SK-N-SH (cell line): ENCODE measurements at regions not wholly inside any gene's neighbourhood (a gene's known extent, or its start where the extent isn't known, plus 50 kb on each side); places are given as distances from the start of the nearest gene placed in this dataset.

Experiments
- CTCF ChIA-PET: fragments of 300-600, 350-600 bp; formaldehyde crosslinking; extraction: SDS; loops from one replicate; lab custom pipeline; 2021; lab: Yijun Ruan, JAX
- POLR2A ChIA-PET: fragments of 350-600 bp; sonication (Branson Sonifier 250); formaldehyde crosslinking; extraction: SDS; loops from one replicate; lab custom pipeline; 2020; ENCODE audit warnings: antibody characterized with exemption, inconsistent platforms; lab: Yijun Ruan, JAX
- DNase-seq: peaks from one replicate; pipeline ENCODE4 v3.0.0; 2012
- H2AFZ ChIP-seq: fragments of 200-600 bp; sonication (generic); 2 replicates; pipeline ENCODE4 v1.8.1; 2016; ENCODE audit warnings: antibody characterized with exemption, mild to moderate bottlenecking, low read depth
- H3F3A ChIP-seq: fragments of 200-600 bp; sonication (generic); replicated peaks from 2 replicates; pipeline ENCODE3; 2016; ENCODE audit warnings: antibody characterized with exemption, mild to moderate bottlenecking; ENCODE audit not compliant: insufficient read depth
- H3K27ac ChIP-seq, 2 experiments: fragments of 200-500 bp in 1 of 2; fragments of 200-600 bp in 1 of 2; sonication (Bioruptor generic) in 1 of 2; sonication (generic), shearing (Covaris generic) in 1 of 2; 2 replicates each; pipeline versions ENCODE4 v1.5.1 to v1.6.1; 2014 to 2016; ENCODE audit warnings: low read depth in 2 of 2, inconsistent platforms in 1 of 2, low read length in 1 of 2, mild to moderate bottlenecking in 1 of 2, mixed read lengths in 1 of 2
- H3K27me3 ChIP-seq: fragments of 200-600 bp; sonication (generic), shearing (Covaris generic); 2 replicates; pipeline ENCODE4 v1.6.1; 2016; ENCODE audit warnings: mixed run types; ENCODE audit not compliant: insufficient read depth
- H3K36me3 ChIP-seq, 2 experiments: fragments of 200-500 bp in 1 of 2; fragments of 200-600 bp in 1 of 2; sonication (Bioruptor generic) in 1 of 2; sonication (generic) in 1 of 2; replicated peaks in 1 of 2; 2 replicates each; pipeline versions ENCODE3 to v1.5.1; 2014 to 2016; ENCODE audit warnings: low read length in 1 of 2, mild to moderate bottlenecking in 1 of 2; ENCODE audit not compliant: insufficient read depth in 2 of 2, control insufficient read depth in 1 of 2
- H3K4me1 ChIP-seq, 2 experiments: fragments of 200-500 bp in 1 of 2; fragments of 200-600 bp in 1 of 2; sonication (Bioruptor generic) in 1 of 2; sonication (generic), shearing (Covaris generic) in 1 of 2; 2 replicates each; pipeline versions ENCODE4 v1.5.1 to v1.6.1; 2014 to 2016; ENCODE audit warnings: low read depth in 1 of 2, low read length in 1 of 2, mixed run types in 1 of 2; ENCODE audit not compliant: insufficient read depth in 2 of 2, control insufficient read depth in 1 of 2
- H3K4me2 ChIP-seq: fragments of 200-600 bp; sonication (generic), shearing (Covaris generic); 2 replicates; pipeline ENCODE4 v1.6.1; 2017; ENCODE audit warnings: mixed run types
- H3K4me3 ChIP-seq, 2 experiments: fragments of 200-500 bp in 1 of 2; fragments of 200-600 bp in 1 of 2; sonication (Bioruptor generic) in 1 of 2; sonication (generic), shearing (Covaris generic) in 1 of 2; 2 replicates each; pipeline versions ENCODE4 v1.5.1 to v1.8.1; 2014 to 2016; ENCODE audit warnings: low read depth in 2 of 2, inconsistent platforms in 1 of 2, low read length in 1 of 2, mild to moderate bottlenecking in 1 of 2, mixed read lengths in 1 of 2, moderate library complexity in 1 of 2
- H3K79me2 ChIP-seq: fragments of 200-600 bp; sonication (generic); 2 replicates; pipeline ENCODE4 v1.8.1; 2017; ENCODE audit warnings: mild to moderate bottlenecking; ENCODE audit not compliant: insufficient read depth
- H3K9ac ChIP-seq: fragments of 200-600 bp; sonication (generic); 2 replicates; pipeline ENCODE4 v1.6.1; 2017; ENCODE audit warnings: mixed run types
- H3K9me2 ChIP-seq: fragments of 200-600 bp; sonication (generic); 2 replicates; pipeline ENCODE4 v1.6.1; 2017; ENCODE audit warnings: mixed run types
- H3K9me3 ChIP-seq: fragments of 200-600 bp; sonication (generic); 2 replicates; pipeline ENCODE4 v1.6.1; 2017; ENCODE audit warnings: mixed run types, mild to moderate bottlenecking, moderate library complexity
- H4K20me1 ChIP-seq: fragments of 200-600 bp; sonication (generic); 2 replicates; pipeline ENCODE4 v1.6.1; 2017; ENCODE audit warnings: mild to moderate bottlenecking, mixed run types; ENCODE audit not compliant: insufficient read depth
- ELF1 ChIP-seq: IDR thresholded peaks from 2 replicates; pipeline ENCODE4 v1.4.0; 2012
- EP300 ChIP-seq, 2 experiments: IDR thresholded peaks; 2 replicates each; pipeline versions ENCODE4 v1.4.0 to v1.6.1; 2012; ENCODE audit warnings: borderline replicate concordance in 1 of 2, low read depth in 1 of 2, low read length in 1 of 2
- EZH2phosphoT487 ChIP-seq: fragments of 200-600 bp; sonication (generic); IDR thresholded peaks from 2 replicates; pipeline ENCODE4 v1.6.1; 2017; ENCODE audit warnings: low read depth, mixed run types, mild to moderate bottlenecking, antibody characterized with exemption, moderate library complexity, borderline replicate concordance
- FOXJ3 ChIP-seq: sonication (generic); formaldehyde crosslinking; IDR thresholded peaks from 2 replicates; pipeline ENCODE4 v1.5.1; 2020; ENCODE audit warnings: mild to moderate bottlenecking, missing genetic modification reagents
- GATA2 ChIP-seq: sonication (generic); formaldehyde crosslinking; IDR thresholded peaks from 2 replicates; pipeline ENCODE4 v1.5.0; 2020; ENCODE audit warnings: mild to moderate bottlenecking, missing genetic modification reagents
- IRF3 ChIP-seq: fragments of 150-350 bp; IDR thresholded peaks from 2 replicates; pipeline ENCODE4 v1.6.1; 2016; ENCODE audit warnings: mild to moderate bottlenecking, low read depth, low read length
- NFIC ChIP-seq: IDR thresholded peaks from 2 replicates; pipeline ENCODE4 v1.4.0; 2012; ENCODE audit warnings: borderline replicate concordance
- RAD21 ChIP-seq: IDR thresholded peaks from 2 replicates; pipeline ENCODE4 v1.6.1; 2012; ENCODE audit warnings: mild to moderate bottlenecking, low read length
- REST ChIP-seq: IDR thresholded peaks from 2 replicates; pipeline ENCODE4 v1.6.1; 2012; ENCODE audit warnings: mild to moderate bottlenecking, low read depth, low read length, moderate library complexity
- RFX5 ChIP-seq: IDR thresholded peaks from 2 replicates; pipeline ENCODE4 v1.6.1; 2012; ENCODE audit warnings: mild to moderate bottlenecking, improper control_type of control experiment, low read length
- RXRA ChIP-seq: IDR thresholded peaks from 2 replicates; pipeline ENCODE4 v1.4.0; 2012; ENCODE audit warnings: low read depth, mild to moderate bottlenecking, borderline replicate concordance
- SMC3 ChIP-seq: IDR thresholded peaks from 2 replicates; pipeline ENCODE4 v1.6.1; 2012; ENCODE audit warnings: low read depth, low read length, improper control_type of control experiment
- TEAD4 ChIP-seq: IDR thresholded peaks from 2 replicates; pipeline ENCODE4 v1.4.0; 2012; ENCODE audit warnings: mild to moderate bottlenecking, borderline replicate concordance; ENCODE audit not compliant: insufficient read depth
- USF1 ChIP-seq: IDR thresholded peaks from 2 replicates; pipeline ENCODE4 v1.4.0; 2012; ENCODE audit warnings: low read depth, borderline replicate concordance
- USF2 ChIP-seq: fragments of 150-350 bp; IDR thresholded peaks from 2 replicates; pipeline ENCODE4 v1.6.1; 2017; ENCODE audit warnings: antibody characterized with exemption, low read length, low read depth, borderline replicate concordance
- YY1 ChIP-seq: IDR thresholded peaks from 2 replicates; pipeline ENCODE4 v1.4.0; 2012; ENCODE audit warnings: low read depth, mild to moderate bottlenecking
- ZBTB33 ChIP-seq: IDR thresholded peaks from 2 replicates; pipeline ENCODE4 v1.4.0; 2012; ENCODE audit warnings: low read depth, borderline replicate concordance
- WGBS: methylation state at CpG from one replicate; pipeline ENCODE4 v1.1.6; 2017; ENCODE audit warnings: low lambda C conversion rate; 5-methylcytosine and 5-hydroxymethylcytosine counted together

GRCh38 chr6:21300439-21300838 is 293.1 kb upstream of the SOX4 start:
- Histone ChIP-seq H3K9me2 (no peaks in the 10 kb centered on the region), H3K4me1 (no peaks in the 10 kb centered on the region), H3K27me3 (no peaks in the 10 kb centered on the region), H3K9ac (no peak overlapping the region), H2AFZ (no peak overlapping the region), H4K20me1 (no peaks in the 10 kb centered on the region), H3K36me3 (no peaks in the 10 kb centered on the region), H3K4me3 (no peak overlapping the region), H3K79me2 (no peaks in the 10 kb centered on the region), H3F3A (no peaks in the 10 kb centered on the region), H3K9me3 (peaks cover 4% of the 10 kb centered on the region; the same call in 1 of the 2 replicates), H3K4me2 (no peak overlapping the region), H3K27ac (no peak overlapping the region)
- TF ChIP-seq TEAD4 (no peak), FOXJ3 (CRISPR knock-in tag) (no peak), USF2 (no peak), ELF1 (no peak), REST (no peak), IRF3 (no peak), EP300 (IDR thresholded peaks at IDR 0.05; ENCODE audit: borderline replicate concordance in 1 of 2, low read depth in 1 of 2, low read length in 1 of 2) (no peak), SMC3 (no peak), RFX5 (no peak)
- DNase-seq, result no peak
- CTCF ChIA-PET, result no interaction called here
- POLR2A ChIA-PET, result no interaction called here
- WGBS, result 85% methylated on average over 3 of the region's 3 CpGs

- Histone ChIP-seq H3K4me3 (no peak overlapping the region), H3K27me3 (no peaks in the 10 kb centered on the region), H3K9me2 (no peaks in the 10 kb centered on the region), H3K27ac (no peak overlapping the region), H3K36me3 (no peaks in the 10 kb centered on the region), H3K4me1 (peaks cover 0 to 4% of the 10 kb centered on the region in 2 experiments; a peak in 2 of 4 replicates), H3K9me3 (peaks cover 4% of the 10 kb centered on the region; the same call in 1 of the 2 replicates), H4K20me1 (no peaks in the 10 kb centered on the region), H3K9ac (no peak overlapping the region), H3F3A (no peaks in the 10 kb centered on the region), H2AFZ (no peak overlapping the region), H3K79me2 (no peaks in the 10 kb centered on the region), H3K4me2 (no peak overlapping the region)
- CTCF ChIA-PET, result interaction anchor here (1.0 kb wide), 1 partner anchor 12 kb away, joined by 3 read pairs; no protein-coding TSS in a partner anchor
- 60% methylated on average over 2 of the region's 2 CpGs for WGBS
- POLR2A ChIA-PET, result no interaction called here
- DNase-seq, result no peak
- TF ChIP-seq USF1 (no peak), ZBTB33 (no peak), EZH2phosphoT487 (no peak), GATA2 (no peak), USF2 (no peak), RAD21 (no peak), ELF1 (no peak), TEAD4 (no peak), NFIC (no peak), FOXJ3 (CRISPR knock-in tag) (no peak), RXRA (no peak), YY1 (no peak)
Observed at GRCh38 chr6:21305893-21306332, 287.6 kb upstream of the SOX4 start.
